Heart left ventricle (tissue), 16 donors: ENCODE measurements at regions not wholly inside any gene's neighbourhood (a gene's known extent, or its start where the extent isn't known, plus 50 kb on each side); places are given as distances from the start of the nearest gene placed in this dataset.

Experiments used
- ATAC-seq, 4 donors: fragments of 200-7000 bp; cut with Tn5 transposase; one replicate each; pipeline ENCODE4 v1.9.1; 2020 to 2022; ENCODE audit warnings: moderate library complexity in 4 of 4, mild to moderate bottlenecking in 3 of 4, moderate number of reproducible peaks in 1 of 4
- DNase-seq, 5 donors: peaks; one replicate each; pipeline ENCODE4 v3.0.0-alpha.2; 2020
- H3K27ac ChIP-seq, 12 donors: fragments of 200-600 bp; sonication (generic) in 4 of 12; one replicate each; pipeline versions ENCODE4 v1.5.0 to v1.8.0; 2016 to 2022; ENCODE audit warnings: mild to moderate bottlenecking in 2 of 12
- H3K27me3 ChIP-seq, 9 donors: fragments of 200-600 bp; sonication (generic) in 2 of 9; one replicate each; pipeline versions ENCODE4 v1.5.1 to v1.8.0; 2016 to 2022; ENCODE audit warnings: mild to moderate bottlenecking in 3 of 9
- H3K36me3 ChIP-seq, 9 donors: fragments of 200-600 bp; sonication (generic) in 2 of 9; one replicate each; pipeline versions ENCODE4 v1.5.0 to v1.8.0; 2018 to 2022; ENCODE audit warnings: mild to moderate bottlenecking in 2 of 9
- H3K4me1 ChIP-seq, 12 donors: fragments of 200-600 bp; sonication (generic) in 4 of 12; one replicate each; pipeline versions ENCODE4 v1.5.0 to v1.8.0; 2016 to 2022; ENCODE audit warnings: mild to moderate bottlenecking in 3 of 12
- H3K4me3 ChIP-seq, 12 donors: fragments of 200-600 bp; sonication (generic) in 4 of 12; one replicate each; pipeline versions ENCODE4 v1.5.0 to v1.8.0; 2017 to 2022; ENCODE audit warnings: mild to moderate bottlenecking in 9 of 12, moderate library complexity in 4 of 12
- H3K9me3 ChIP-seq, 12 donors: fragments of 200-600 bp; sonication (generic) in 4 of 12; one replicate each; pipeline versions ENCODE4 v1.5.0 to v1.8.0; 2016 to 2022; ENCODE audit warnings: mild to moderate bottlenecking in 1 of 12
- POLR2A ChIP-seq, 2 donors: fragments of 450-650 bp; IDR thresholded peaks; one replicate each; pipeline ENCODE4 v1.6.1; 2017; ENCODE audit warnings: antibody characterized with exemption in 2 of 2, mild to moderate bottlenecking in 2 of 2, moderate library complexity in 2 of 2
- WGBS, 4 donors: extraction: QIAGEN DNeasy Blood & Tissue Kit in 2 of 4; methylation state at CpG; one replicate each; pipeline versions ENCODE4 v1.1.5 to v1.1.7; 2013 to 2018; 5-methylcytosine and 5-hydroxymethylcytosine counted together
- intact Hi-C, 10 donors: fragments of 100-400 bp; cut with DNase I; formaldehyde crosslinking; loops; one replicate each; pipeline versions ENCODE4 v1.11.1 to v1.14.2; 2022
- TF ChIP-seq, protein P1 (sequence below), 12 donors: fragments of 200-600 bp; sonication (generic) in 4 of 12; IDR thresholded peaks; one replicate each; pipeline versions ENCODE4 v1.5.0 to v1.8.0; 2018 to 2022; ENCODE audit warnings: antibody characterized with exemption in 12 of 12, mild to moderate bottlenecking in 5 of 12
- donor health status: ischemic (EF 13 %, LVEDD 7.1; RV severe dilation, severe dysfunction).
- donor health status: healthy with polysubstance abuse.
- donor health status: DM: no; HTN: yes; CAD: no.
- donor health status: DM: no; HTN: no; CAD: no.
- donor health status: ischemic (EF 25% LVEDD 6.9; RV normal size, moderate dysfunction).
- donor health status: ischemic (EF 25% LVEDD 5.7; RV mildly dilated, moderate dysfunction).
- donor health status: healthy.
- donor health status: DM: yes; HTN: yes; CAD: no.
- donor health status: ischemic (EF 35%, LVEDD 5.7; RV mildly dilated, moderate dysfunction).
- donor health status: nonischemic (EF 11% LVEDD 7.7; RV severe dilation, severe dysfunction).
- donor health status: DM: yes; HTN: yes; CAD: no.
- donor health status: PGD.
- donor health status: ischemic (EF 29% LVEDD 5.4; RV normal size, mild dysfunction).
- donor health status: nonischemic (EF 23%, LVEDD 6.1; RV moderate dilation, normal function).

DNA sequence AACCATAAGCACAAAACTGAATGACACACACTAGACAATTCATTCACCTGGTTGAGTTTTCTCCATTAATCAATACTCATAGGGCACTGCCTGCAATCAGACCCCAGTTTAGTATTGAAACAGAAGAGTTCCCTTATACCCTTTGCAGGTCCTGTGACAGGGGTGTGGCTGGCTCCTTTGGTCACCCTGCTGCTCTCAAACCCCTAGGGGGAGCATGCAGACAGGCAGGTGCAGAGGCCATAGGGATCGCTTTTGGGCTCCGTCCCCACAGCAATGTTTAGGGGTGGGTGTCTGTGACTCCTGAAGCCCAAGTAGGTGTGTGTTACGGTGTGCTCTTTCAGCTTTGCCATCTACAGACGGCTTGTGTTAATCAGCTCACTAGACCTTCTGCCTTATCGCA is 210.4 kb downstream of the CENPW start:
- WGBS, 4 donors = 85 to 100% (median 91%) methylated on average over 5 of the region's 5 CpGs
- H3K36me3 ChIP-seq = no peaks in the 10 kb centered on the region
- TF ChIP-seq POLR2A (IDR thresholded peaks at IDR 0.05) = no peak
- TF ChIP-seq, protein P1, sequence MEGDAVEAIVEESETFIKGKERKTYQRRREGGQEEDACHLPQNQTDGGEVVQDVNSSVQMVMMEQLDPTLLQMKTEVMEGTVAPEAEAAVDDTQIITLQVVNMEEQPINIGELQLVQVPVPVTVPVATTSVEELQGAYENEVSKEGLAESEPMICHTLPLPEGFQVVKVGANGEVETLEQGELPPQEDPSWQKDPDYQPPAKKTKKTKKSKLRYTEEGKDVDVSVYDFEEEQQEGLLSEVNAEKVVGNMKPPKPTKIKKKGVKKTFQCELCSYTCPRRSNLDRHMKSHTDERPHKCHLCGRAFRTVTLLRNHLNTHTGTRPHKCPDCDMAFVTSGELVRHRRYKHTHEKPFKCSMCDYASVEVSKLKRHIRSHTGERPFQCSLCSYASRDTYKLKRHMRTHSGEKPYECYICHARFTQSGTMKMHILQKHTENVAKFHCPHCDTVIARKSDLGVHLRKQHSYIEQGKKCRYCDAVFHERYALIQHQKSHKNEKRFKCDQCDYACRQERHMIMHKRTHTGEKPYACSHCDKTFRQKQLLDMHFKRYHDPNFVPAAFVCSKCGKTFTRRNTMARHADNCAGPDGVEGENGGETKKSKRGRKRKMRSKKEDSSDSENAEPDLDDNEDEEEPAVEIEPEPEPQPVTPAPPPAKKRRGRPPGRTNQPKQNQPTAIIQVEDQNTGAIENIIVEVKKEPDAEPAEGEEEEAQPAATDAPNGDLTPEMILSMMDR (IDR thresholded peaks at IDR 0.05) = no peak
- no peaks in the 10 kb centered on the region for H3K27me3 ChIP-seq
- H3K4me3 ChIP-seq = no peak overlapping the region
- H3K9me3 ChIP-seq = no peaks in the 10 kb centered on the region
- intact Hi-C loops = no loop called here
- no peak overlapping the region for H3K27ac ChIP-seq
- ATAC-seq (no peak), DNase-seq (no peak)
- H3K4me1 ChIP-seq = no peaks in the 10 kb centered on the region

DNA sequence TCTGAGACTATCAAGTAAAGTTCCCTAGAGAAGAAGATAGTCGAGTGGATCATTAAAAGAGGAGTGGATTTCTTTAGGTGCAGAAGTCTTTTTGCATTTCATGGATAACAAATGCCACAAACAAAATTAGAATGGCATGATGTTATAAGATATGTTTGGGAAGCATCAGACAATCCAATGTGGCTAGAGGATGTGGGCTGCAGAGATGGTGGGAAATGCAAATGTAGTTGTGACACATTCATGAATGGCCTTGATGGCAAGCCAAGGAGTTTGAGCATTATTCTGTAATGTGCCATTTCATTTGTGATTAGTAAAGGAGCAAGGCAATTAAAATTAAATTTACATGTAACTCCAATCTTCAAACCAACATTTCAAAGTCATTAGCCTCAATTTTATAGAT is 211.9 kb downstream of the CENPW start:
- TF ChIP-seq, protein P1 (IDR thresholded peaks at IDR 0.05) = no peak
- Histone ChIP-seq H3K4me1 (no peaks in the 10 kb centered on the region), H3K9me3 (peaks cover 0 to 2% (median 0%) of the 10 kb centered on the region in 12 donors), H3K36me3 (no peaks in the 10 kb centered on the region), H3K27me3 (no peaks in the 10 kb centered on the region), H3K27ac (no peak overlapping the region), H3K4me3 (no peak overlapping the region)
- ATAC-seq (no peak), DNase-seq (no peak)
- intact Hi-C loops = no loop called here
- 70 to 83% (median 74%) methylated on average over 1 of the region's 1 CpG for WGBS, 4 donors

DNA sequence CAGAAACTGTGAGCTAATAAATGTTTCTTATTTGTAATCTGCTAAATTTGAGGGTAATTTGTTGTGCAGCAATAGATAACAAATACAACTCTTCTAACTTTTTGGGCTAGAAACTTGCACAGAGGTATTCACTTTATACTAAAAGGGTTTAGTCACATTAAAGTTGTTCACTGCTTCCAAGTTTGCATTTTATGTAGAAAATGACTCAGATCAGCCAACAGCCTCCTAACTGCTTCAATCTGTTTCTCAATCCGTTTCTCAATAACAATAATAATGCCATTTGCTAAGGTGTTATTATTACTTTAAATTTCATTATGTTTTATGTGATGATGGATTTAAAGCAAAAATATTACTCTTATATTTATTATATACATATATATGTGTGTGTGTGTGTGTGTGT is 213.9 kb downstream of the CENPW start:
- ATAC-seq (no peak), DNase-seq (no peak)
- Histone ChIP-seq H3K27ac (no peak overlapping the region), H3K4me3 (no peak overlapping the region), H3K36me3 (no peaks in the 10 kb centered on the region), H3K4me1 (no peaks in the 10 kb centered on the region), H3K27me3 (no peaks in the 10 kb centered on the region), H3K9me3 (peaks cover 0 to 10% (median 0%) of the 10 kb centered on the region in 12 donors)
- TF ChIP-seq, protein P1 (IDR thresholded peaks at IDR 0.05) = no peak
- no peak for TF ChIP-seq POLR2A (IDR thresholded peaks at IDR 0.05)
- intact Hi-C loops = no loop called here
- WGBS, 4 donors = 84 to 93% (median 89%) methylated on average over 1 of the region's 1 CpG

DNA sequence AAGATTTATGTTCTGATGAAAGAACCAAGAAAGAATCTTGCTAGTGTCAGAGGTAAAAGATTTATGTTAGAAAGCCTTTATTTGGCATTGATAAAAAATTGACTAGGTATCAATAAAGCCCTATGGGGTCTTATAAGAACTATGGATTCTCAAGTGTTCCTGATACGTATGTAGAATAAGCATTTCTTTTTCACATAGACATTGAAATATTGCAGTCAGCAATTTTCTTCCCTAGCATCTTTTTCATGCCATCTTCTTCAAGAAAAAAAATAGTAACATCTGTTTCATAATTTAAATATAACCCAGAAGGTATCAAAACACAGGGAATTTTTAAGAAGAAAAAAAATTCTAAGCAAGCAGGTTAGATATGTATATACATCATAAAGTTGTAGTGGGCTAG is 230.6 kb downstream of the CENPW start:
- TF ChIP-seq POLR2A (IDR thresholded peaks at IDR 0.05) = no peak
- TF ChIP-seq, protein P1 (IDR thresholded peaks at IDR 0.05) = no peak
- Histone ChIP-seq H3K27ac (no peak overlapping the region), H3K4me3 (no peak overlapping the region), H3K9me3 (peaks cover 0 to 7% (median 0%) of the 10 kb centered on the region in 12 donors), H3K36me3 (no peaks in the 10 kb centered on the region), H3K4me1 (no peaks in the 10 kb centered on the region), H3K27me3 (no peaks in the 10 kb centered on the region)
- ATAC-seq (no peak), DNase-seq (no peak)
- intact Hi-C loops = no loop called here
- 54 to 96% (median 86%) methylated on average over 1 of the region's 1 CpG for WGBS, 4 donors
